ENCODE measurements at regions not wholly inside any gene's neighbourhood (a gene's known extent, or its start where the extent isn't known, plus 50 kb on each side); places are given as distances from the start of the nearest gene placed in this dataset.

- DNase-seq (ENCODE audit: extremely low spot score, insufficient read length, low read depth) (no peak), FAIRE-seq (no peak)
Measured at GRCh38 chr1:51025374-51025773, 55.3 kb downstream of the CDKN2C start.

GRCh38 chr1:51032936-51033335, 62.9 kb downstream of the CDKN2C start:
- FAIRE-seq (no peak), DNase-seq (ENCODE audit: extremely low spot score, insufficient read length, low read depth) (no peak)

GRCh38 chr1:51044199-51044598, 57.8 kb upstream of the C1orf185 start:
- no peak for FAIRE-seq
- no peak for DNase-seq (ENCODE audit: extremely low spot score, insufficient read length, low read depth)

GRCh38 chr1:51044834-51045233, 57.2 kb upstream of the C1orf185 start:
- FAIRE-seq, result no peak
- no peak for DNase-seq (ENCODE audit: extremely low spot score, insufficient read length, low read depth)

GRCh38 chr1:51048021-51048420, 54.0 kb upstream of the C1orf185 start:
- FAIRE-seq, result peak; percentile 5
- no peak for DNase-seq (ENCODE audit: extremely low spot score, insufficient read length, low read depth)

- no peak for FAIRE-seq
- DNase-seq (ENCODE audit: extremely low spot score, insufficient read length, low read depth), result no peak
Measured at GRCh38 chr1:51048670-51049069, 53.4 kb upstream of the C1orf185 start.
